HG03378 (cell line): ENCODE measurements at regions not wholly inside any gene's neighbourhood (a gene's known extent, or its start where the extent isn't known, plus 50 kb on each side); places are given as distances from the start of the nearest gene placed in this dataset.

Source experiments
- ATAC-seq: cut with Tn5 transposase; IDR thresholded peaks from one replicate; pipeline ENCODE4 v1.9.1; 2021; ENCODE audit warnings: mild to moderate bottlenecking, moderate library complexity; ENCODE audit not compliant: unreplicated experiment

- ATAC-seq, result no peak
These were observed 353.1 kb downstream of the EFNB2 start for GRCh38 chr13:106182404-106182803.

- ATAC-seq, result no peak
These were observed 356.6 kb downstream of the EFNB2 start for GRCh38 chr13:106178816-106179215.

- ATAC-seq, result no peak
These were observed 358.3 kb downstream of the EFNB2 start for GRCh38 chr13:106177146-106177545.

- no peak for ATAC-seq
These were observed 359.3 kb downstream of the EFNB2 start for GRCh38 chr13:106176117-106176516.

- no peak for ATAC-seq
These were observed 361.4 kb downstream of the EFNB2 start for GRCh38 chr13:106173891-106174610.

- no peak for ATAC-seq
These were observed 362.1 kb downstream of the EFNB2 start for GRCh38 chr13:106173346-106173745.

GRCh38 chr13:106172176-106172905, 363.1 kb downstream of the EFNB2 start:
- ATAC-seq, result no peak

GRCh38 chr13:106163426-106163825, 372.0 kb downstream of the EFNB2 start:
- no peak for ATAC-seq

- no peak for ATAC-seq
These were observed 374.3 kb downstream of the EFNB2 start for GRCh38 chr13:106161146-106161545.

- no peak for ATAC-seq
These were observed 375.9 kb downstream of the EFNB2 start for GRCh38 chr13:106159295-106160195.

- ATAC-seq, result no peak
These were observed 379.0 kb downstream of the EFNB2 start for GRCh38 chr13:106156468-106156867.

GRCh38 chr13:106155411-106155810, 380.1 kb downstream of the EFNB2 start:
- no peak for ATAC-seq

- no peak for ATAC-seq
These were observed 381.6 kb downstream of the EFNB2 start for GRCh38 chr13:106153876-106154275.

GRCh38 chr13:106153041-106153440, 382.4 kb downstream of the EFNB2 start:
- no peak for ATAC-seq

- ATAC-seq, result no peak
These were observed 383.4 kb downstream of the EFNB2 start for GRCh38 chr13:106152047-106152446.

- ATAC-seq, result no peak
These were observed 384.3 kb downstream of the EFNB2 start for GRCh38 chr13:106151056-106151699.

GRCh38 chr13:106145997-106146864, 389.2 kb downstream of the EFNB2 start:
- ATAC-seq, result no peak

- no peak for ATAC-seq
These were observed 390.4 kb downstream of the EFNB2 start for GRCh38 chr13:106145070-106145469.

- ATAC-seq, result no peak
These were observed 391.3 kb downstream of the EFNB2 start for GRCh38 chr13:106143930-106144709.
